ENCODE measurements at regions not wholly inside any gene's neighbourhood (a gene's known extent, or its start where the extent isn't known, plus 50 kb on each side); places are given as distances from the start of the nearest gene placed in this dataset.

GRCh38 chr3:170780955-170781354 is 89.0 kb downstream of the RPL22L1 start:
- DNase-seq (ENCODE audit: low spot score), result no peak

- DNase-seq (ENCODE audit: low spot score), result no peak
Observed at GRCh38 chr3:170780471-170780870, 89.5 kb downstream of the RPL22L1 start.

- DNase-seq (ENCODE audit: low spot score), result no peak
Observed at GRCh38 chr3:170778240-170779217, 91.5 kb downstream of the RPL22L1 start.

- no peak for DNase-seq (ENCODE audit: low spot score)
Observed at GRCh38 chr3:170777564-170777926, 92.5 kb downstream of the RPL22L1 start.

- no peak for DNase-seq (ENCODE audit: low spot score)
Observed at GRCh38 chr3:170776887-170777563, 93.0 kb downstream of the RPL22L1 start.

- no peak for DNase-seq (ENCODE audit: low spot score)
Observed at GRCh38 chr3:170773682-170774425, 96.1 kb downstream of the RPL22L1 start.

GRCh38 chr3:170772175-170772574 is 97.8 kb downstream of the RPL22L1 start:
- no peak for DNase-seq (ENCODE audit: low spot score)

GRCh38 chr3:170768334-170768801 is 101.6 kb downstream of the RPL22L1 start:
- DNase-seq (ENCODE audit: low spot score), result peak; percentile 73

GRCh38 chr3:170767576-170767941 is 102.4 kb downstream of the RPL22L1 start:
- no peak for DNase-seq (ENCODE audit: low spot score)

GRCh38 chr3:170766823-170767575 is 103.0 kb downstream of the RPL22L1 start:
- no peak for DNase-seq (ENCODE audit: low spot score)

GRCh38 chr3:170766253-170766652 is 103.7 kb downstream of the RPL22L1 start:
- DNase-seq (ENCODE audit: low spot score), result no peak

- DNase-seq (ENCODE audit: low spot score), result peak; percentile 57
Observed at GRCh38 chr3:170765419-170766078, 104.4 kb downstream of the RPL22L1 start.

- DNase-seq (ENCODE audit: low spot score), result no peak
Observed at GRCh38 chr3:170764017-170764416, 106.0 kb downstream of the RPL22L1 start.

- DNase-seq (ENCODE audit: low spot score), result no peak
Observed at GRCh38 chr3:170762064-170762463, 107.9 kb downstream of the RPL22L1 start.

- no peak for DNase-seq (ENCODE audit: low spot score)
Observed at GRCh38 chr3:170761103-170761502, 108.9 kb downstream of the RPL22L1 start.

GRCh38 chr3:170760174-170760526 is 109.8 kb downstream of the RPL22L1 start:
- no peak for DNase-seq (ENCODE audit: low spot score)

- DNase-seq (ENCODE audit: low spot score), result no peak
Observed at GRCh38 chr3:170759511-170760173, 110.4 kb downstream of the RPL22L1 start.

GRCh38 chr3:170757038-170757437 is 113.0 kb downstream of the RPL22L1 start:
- no peak for DNase-seq (ENCODE audit: low spot score)

- no peak for DNase-seq (ENCODE audit: low spot score)
Observed at GRCh38 chr3:170754311-170754693, 115.7 kb downstream of the RPL22L1 start.

GRCh38 chr3:170753421-170754310 is 116.3 kb downstream of the RPL22L1 start:
- DNase-seq (ENCODE audit: low spot score), result no peak

Measured in Ammon's horn (tissue), 1 donor.